ENCODE measurements at regions not wholly inside any gene's neighbourhood (a gene's known extent, or its start where the extent isn't known, plus 50 kb on each side); places are given as distances from the start of the nearest gene placed in this dataset.

GRCh38 chr7:95674101-95674500, 77.8 kb upstream of the PDK4 start:
- no peaks in the 10 kb centered on the region for H3K4me1 ChIP-seq (ENCODE audit: control insufficient read depth, insufficient read depth, low read length)
- no peak overlapping the region for H2AFZ ChIP-seq (ENCODE audit: control insufficient read depth, low read depth, low read length)
- H3K36me3 ChIP-seq (ENCODE audit: control insufficient read depth in 2 of 2, insufficient read depth in 2 of 2, low read length in 1 of 2), result no peaks in the 10 kb centered on the region
- no peak for DNase-seq (ENCODE audit: low read depth, low spot score)
- CTCF ChIA-PET, result interaction anchor here (1.0 to 5.9 kb wide), 9 partner anchors 8 to 197 kb away, joined by 3 to 36 read pairs (median 5); no protein-coding TSS in a partner anchor
- FAIRE-seq, result no peak
- no peaks in the 10 kb centered on the region for H3K79me2 ChIP-seq (ENCODE audit: control insufficient read depth, insufficient read depth, low read length)
- no peak for TF ChIP-seq FOXK2 (IDR thresholded peaks at IDR 0.05)
- TF ChIP-seq MYB (IDR thresholded peaks at IDR 0.05; ENCODE audit: borderline replicate concordance, low read depth, low read length), result no peak
- TF ChIP-seq POLR2A (IDR thresholded peaks at IDR 0.05; ENCODE audit: low read depth, low read length), result no peak
- TF ChIP-seq RAD21 (IDR thresholded peaks at IDR 0.05; ENCODE audit: insufficient read depth, low read depth, low read length), result no peak
- no peak for TF ChIP-seq E2F8 (IDR thresholded peaks at IDR 0.05; ENCODE audit: low read depth, partially characterized antibody)
- TF ChIP-seq YY1 (IDR thresholded peaks at IDR 0.05; ENCODE audit: low read depth, low read length), result no peak
- no peak for TF ChIP-seq USF1 (IDR thresholded peaks at IDR 0.05; ENCODE audit: borderline replicate concordance, extremely low read length, insufficient read depth, low read depth, low read length)
- ATAC-seq, result no peak
- H4K20me1 ChIP-seq (ENCODE audit: control insufficient read depth, insufficient read depth), result no peaks in the 10 kb centered on the region
- RAD21 ChIA-PET (ENCODE audit: unreplicated experiment), result interaction anchor here (1.5 to 2.4 kb wide), 2 partner anchors 13 to 17 kb away, joined by 3 to 9 read pairs; no protein-coding TSS in a partner anchor
- BruUV-seq (replicated peaks), result no TSS peak
- WGBS (ENCODE audit: insufficient coverage, insufficient replicate concordance, low lambda C conversion rate, missing lambda C conversion rate), result 19% methylated on average over 3 of the region's 3 CpGs
- H3K4me3 ChIP-seq, result no peak overlapping the region
- no peak overlapping the region for H3K4me2 ChIP-seq (ENCODE audit: control insufficient read depth, insufficient read depth)
- no peaks in the 10 kb centered on the region for H3K9me3 ChIP-seq (replicated peaks; ENCODE audit: control insufficient read depth, insufficient read depth, low read length)
- intact Hi-C loops (cut with micrococcal nuclease; ENCODE audit: unreplicated experiment), result no loop called here
- POLR2A ChIA-PET, result interaction anchor here (0.6 kb wide), 1 partner anchor 910 kb away, joined by 6 read pairs; no protein-coding TSS in a partner anchor
- in situ Hi-C loops (cut with MboI), result no loop called here
- H3K27ac ChIP-seq (ENCODE audit: control insufficient read depth, insufficient read depth), result no peak overlapping the region
- SMC1A ChIA-PET (ENCODE audit: uncharacterized antibody, unreplicated experiment), result interaction anchor here (1.9 kb wide), 1 partner anchor 10 kb away, joined by 5 read pairs; no protein-coding TSS in a partner anchor
- H3K9ac ChIP-seq (ENCODE audit: control insufficient read depth, insufficient read depth, low read length), result no peak overlapping the region
- no peaks in the 10 kb centered on the region for H3K27me3 ChIP-seq (replicated peaks in 1 of 2; ENCODE audit: control insufficient read depth in 2 of 2, insufficient read depth in 2 of 2, low read length in 1 of 2)

Data from GM12878 (cell line).